ENCODE measurements at regions not wholly inside any gene's neighbourhood (a gene's known extent, or its start where the extent isn't known, plus 50 kb on each side); places are given as distances from the start of the nearest gene placed in this dataset.

DNA sequence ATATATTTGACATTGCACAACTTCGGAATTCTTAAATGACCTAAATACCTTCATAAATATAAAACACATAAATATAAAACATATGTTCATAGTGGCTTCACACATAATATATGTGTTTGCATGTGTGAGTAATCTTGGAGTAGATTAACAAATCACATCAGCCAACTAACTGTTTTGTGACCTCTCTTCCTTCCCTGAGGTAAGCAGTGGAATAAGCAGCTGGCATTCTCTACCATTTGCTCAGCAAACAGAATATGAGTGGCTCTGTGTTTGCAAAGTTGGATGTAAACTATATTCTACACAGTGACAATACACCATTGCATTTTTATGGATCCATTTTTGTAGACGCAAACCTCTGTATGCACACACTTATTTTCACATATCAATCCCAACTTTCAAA is 189.9 kb downstream of the ACER2 start:
- H3K4me3 ChIP-seq, result no peak overlapping the region
- H3K27ac ChIP-seq, result no peak overlapping the region
- H3K36me3 ChIP-seq, result no peaks in the 10 kb centered on the region
- TF ChIP-seq, protein P1, sequence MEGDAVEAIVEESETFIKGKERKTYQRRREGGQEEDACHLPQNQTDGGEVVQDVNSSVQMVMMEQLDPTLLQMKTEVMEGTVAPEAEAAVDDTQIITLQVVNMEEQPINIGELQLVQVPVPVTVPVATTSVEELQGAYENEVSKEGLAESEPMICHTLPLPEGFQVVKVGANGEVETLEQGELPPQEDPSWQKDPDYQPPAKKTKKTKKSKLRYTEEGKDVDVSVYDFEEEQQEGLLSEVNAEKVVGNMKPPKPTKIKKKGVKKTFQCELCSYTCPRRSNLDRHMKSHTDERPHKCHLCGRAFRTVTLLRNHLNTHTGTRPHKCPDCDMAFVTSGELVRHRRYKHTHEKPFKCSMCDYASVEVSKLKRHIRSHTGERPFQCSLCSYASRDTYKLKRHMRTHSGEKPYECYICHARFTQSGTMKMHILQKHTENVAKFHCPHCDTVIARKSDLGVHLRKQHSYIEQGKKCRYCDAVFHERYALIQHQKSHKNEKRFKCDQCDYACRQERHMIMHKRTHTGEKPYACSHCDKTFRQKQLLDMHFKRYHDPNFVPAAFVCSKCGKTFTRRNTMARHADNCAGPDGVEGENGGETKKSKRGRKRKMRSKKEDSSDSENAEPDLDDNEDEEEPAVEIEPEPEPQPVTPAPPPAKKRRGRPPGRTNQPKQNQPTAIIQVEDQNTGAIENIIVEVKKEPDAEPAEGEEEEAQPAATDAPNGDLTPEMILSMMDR (IDR thresholded peaks at IDR 0.05), result no peak
- intact Hi-C loops (cut with DNase I), result no loop called here
- H3K4me1 ChIP-seq, result no peaks in the 10 kb centered on the region
- DNase-seq (no peak), ATAC-seq (no peak)
- H3K27me3 ChIP-seq, result peaks cover 0 to 7% (median 0%) of the 10 kb centered on the region in 7 donors
- H3K9me3 ChIP-seq, result no peaks in the 10 kb centered on the region
- 87 to 97% methylated on average over 2 of the region's 2 CpGs for WGBS, 2 donors

GRCh38 chr9:19597176-19597575 is 188.4 kb downstream of the ACER2 start:
- Histone ChIP-seq H3K4me1 (no peaks in the 10 kb centered on the region), H3K36me3 (no peaks in the 10 kb centered on the region), H3K4me3 (no peak overlapping the region), H3K27ac (no peak overlapping the region), H3K9me3 (no peaks in the 10 kb centered on the region), H3K27me3 (peaks cover 0 to 7% (median 3%) of the 10 kb centered on the region in 7 donors)
- TF ChIP-seq, protein P1 (IDR thresholded peaks at IDR 0.05), result no peak
- intact Hi-C loops (cut with DNase I), result no loop called here
- no peak for ATAC-seq
- WGBS, 2 donors, result 68 to 80% methylated on average over 4 of the region's 4 CpGs
- DNase-seq, result no peak

DNA sequence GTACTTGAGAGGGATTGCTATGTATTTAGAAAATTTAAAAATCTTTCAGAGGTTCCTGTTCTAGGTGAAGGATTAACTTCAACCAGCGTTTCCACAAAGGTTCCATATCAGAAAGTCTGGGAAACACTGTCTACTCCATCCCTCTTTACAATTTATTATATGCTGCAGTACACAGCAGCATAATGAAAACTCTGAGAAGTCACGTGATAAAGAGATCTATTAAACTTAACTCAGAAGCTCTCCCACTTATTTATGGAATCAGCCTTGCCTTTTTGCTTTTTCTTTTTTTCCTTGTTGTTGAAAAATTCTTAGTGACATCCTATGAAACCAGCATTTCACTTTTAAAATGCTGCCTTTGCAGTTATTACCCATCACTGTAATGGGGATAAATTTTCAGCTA is 186.2 kb downstream of the ACER2 start:
- intact Hi-C loops (cut with DNase I), result no loop called here
- ATAC-seq, result no peak
- DNase-seq, result no peak
- Histone ChIP-seq H3K9me3 (no peaks in the 10 kb centered on the region), H3K36me3 (no peaks in the 10 kb centered on the region), H3K27ac (no peak overlapping the region), H3K4me1 (no peaks in the 10 kb centered on the region), H3K4me3 (no peak overlapping the region), H3K27me3 (peaks cover 0 to 7% (median 3%) of the 10 kb centered on the region in 7 donors)
- whole genome bisulfite sequencing, 2 donors, result 58 to 70% methylated on average over 2 of the region's 2 CpGs
- TF ChIP-seq, protein P1 (IDR thresholded peaks at IDR 0.05), result no peak

- H3K4me1 ChIP-seq, result no peaks in the 10 kb centered on the region
- DNase-seq, result no peak
- no peak for ATAC-seq
- no peaks in the 10 kb centered on the region for H3K36me3 ChIP-seq
- no peak overlapping the region for H3K27ac ChIP-seq
- H3K4me3 ChIP-seq, result no peak overlapping the region
- 83 to 89% methylated on average over 1 of the region's 1 CpG for WGBS, 2 donors
- no peaks in the 10 kb centered on the region for H3K27me3 ChIP-seq
- intact Hi-C loops (cut with DNase I), result loop anchor here in 1 of 10 donors (10.0 kb wide), 1 partner anchor 57 kb away; no protein-coding TSS in a partner anchor
- H3K9me3 ChIP-seq, result peaks cover 0 to 16% (median 0%) of the 10 kb centered on the region in 11 donors
- TF ChIP-seq, protein P1 (IDR thresholded peaks at IDR 0.05), result no peak
Measured at GRCh38 chr9:19587678-19588077, 178.9 kb downstream of the ACER2 start.
